ELR (cell line): ENCODE measurements at regions not wholly inside any gene's neighbourhood (a gene's known extent, or its start where the extent isn't known, plus 50 kb on each side); places are given as distances from the start of the nearest gene placed in this dataset.

Source experiments
- DNase-seq: peaks from one replicate; pipeline ENCODE4 v3.0.0-alpha.2; 2015; ENCODE audit warnings: low read depth

DNA sequence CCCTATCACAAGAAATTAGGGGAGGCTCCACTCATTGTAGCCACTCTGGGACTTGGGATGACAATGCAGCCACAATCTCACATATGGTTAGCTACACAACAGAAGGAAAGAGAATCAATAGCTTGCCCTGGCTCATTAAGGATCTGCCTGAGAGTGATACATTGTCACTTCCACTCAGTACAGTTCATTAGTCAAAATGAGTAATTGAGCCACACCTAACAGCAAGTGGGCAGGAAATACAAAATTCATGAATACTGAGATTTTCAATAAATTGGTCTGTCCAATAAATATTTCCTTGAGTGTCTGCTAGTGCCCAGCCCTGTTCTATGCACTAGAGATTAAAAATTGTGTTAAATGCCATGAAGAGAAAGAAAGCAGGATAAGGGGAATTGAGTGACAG lies 231.3 kb upstream of the NR4A3 start:
- DNase-seq = no peak

DNA sequence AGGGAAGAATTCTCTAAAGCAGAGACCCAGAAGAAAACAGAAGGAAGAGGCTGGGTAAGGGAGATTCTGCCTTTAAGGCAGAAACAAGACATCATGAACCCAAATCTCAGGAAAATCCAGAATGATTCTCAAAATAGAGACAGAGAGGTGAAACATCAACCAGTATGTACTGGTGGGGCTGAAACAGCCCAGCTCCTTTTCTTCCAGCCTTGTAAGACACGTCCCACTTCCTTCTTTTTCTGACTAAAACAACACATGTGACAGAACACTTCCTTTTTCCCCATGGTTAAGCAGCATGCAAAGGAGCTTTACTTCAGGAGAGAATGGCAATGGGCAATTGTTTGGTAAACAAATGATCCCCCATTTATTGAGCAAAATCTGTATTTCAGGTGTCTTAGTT lies 230.8 kb upstream of the NR4A3 start:
- no peak for DNase-seq

DNA sequence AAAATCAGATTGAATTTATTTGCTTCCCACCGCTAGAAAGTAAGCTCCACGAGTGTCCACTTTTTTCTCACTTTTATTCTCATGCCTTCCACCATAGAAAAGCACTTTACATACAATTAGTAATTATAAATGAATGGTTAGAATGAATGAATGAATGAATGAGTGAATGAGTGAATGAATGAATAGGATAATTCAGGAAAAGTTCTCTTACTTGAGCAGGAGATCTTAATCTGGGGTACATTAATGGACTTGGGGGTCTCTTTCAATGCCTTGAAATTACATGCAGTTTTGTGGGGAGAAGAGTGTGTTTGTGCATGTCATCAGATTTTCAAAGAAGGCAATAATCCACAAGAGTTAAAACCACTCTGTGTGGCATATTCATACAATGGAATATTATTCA lies 229.9 kb upstream of the NR4A3 start:
- no peak for DNase-seq

DNA sequence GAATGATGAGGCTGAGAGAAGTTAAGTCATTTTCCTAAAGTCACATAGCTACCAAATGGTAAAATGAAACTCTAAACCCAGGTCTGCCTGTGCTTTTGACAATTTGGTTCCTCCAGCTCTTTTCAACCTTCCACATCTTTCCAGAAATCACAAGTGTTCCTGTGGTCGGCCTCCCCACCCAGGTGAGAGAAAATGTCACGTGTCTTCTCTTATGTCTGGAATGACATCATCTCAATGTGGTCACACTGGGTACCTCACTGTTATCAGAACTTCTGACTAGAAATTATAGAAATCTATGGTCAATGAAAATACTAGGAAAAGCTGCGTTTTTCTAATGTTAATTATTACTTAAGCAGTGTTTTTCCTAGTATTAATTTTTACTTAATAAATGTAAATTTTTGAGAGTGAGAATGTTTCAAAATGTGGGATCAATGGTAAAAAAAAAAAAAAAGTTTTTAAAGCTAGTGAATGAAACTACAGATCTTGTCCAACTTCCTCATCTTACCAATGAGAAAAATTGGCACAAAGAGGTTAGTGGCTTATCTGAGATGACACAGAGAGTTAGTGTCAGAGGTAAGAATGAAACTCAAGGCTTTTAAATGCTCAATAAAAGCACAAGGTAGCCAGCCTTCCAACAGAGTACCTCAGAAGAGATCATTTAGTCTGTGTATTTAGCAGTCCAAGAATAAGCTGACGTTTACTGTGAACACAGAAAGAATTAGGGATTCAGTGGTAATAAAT lies 228.7 kb upstream of the NR4A3 start:
- no peak for DNase-seq

DNA sequence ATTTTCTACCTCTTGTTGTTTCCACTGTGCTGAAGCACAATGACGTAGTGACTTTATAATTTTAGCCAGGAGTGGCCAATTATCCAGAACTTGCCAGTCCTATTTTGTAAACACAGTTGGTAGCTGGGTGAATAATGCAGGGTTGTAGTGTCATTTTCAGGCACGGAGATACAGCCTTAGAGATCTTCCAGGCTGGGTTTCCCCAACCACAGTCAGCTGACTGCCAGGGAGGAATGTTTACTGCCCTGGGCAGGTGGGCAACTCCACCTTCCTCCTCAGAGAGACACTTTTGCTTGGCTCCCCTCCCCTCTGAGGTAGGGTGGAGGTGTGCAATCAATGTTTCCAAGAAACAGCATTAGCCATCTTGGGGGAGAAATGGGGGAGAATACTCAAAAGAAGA lies 228.1 kb upstream of the NR4A3 start:
- no peak for DNase-seq

DNA sequence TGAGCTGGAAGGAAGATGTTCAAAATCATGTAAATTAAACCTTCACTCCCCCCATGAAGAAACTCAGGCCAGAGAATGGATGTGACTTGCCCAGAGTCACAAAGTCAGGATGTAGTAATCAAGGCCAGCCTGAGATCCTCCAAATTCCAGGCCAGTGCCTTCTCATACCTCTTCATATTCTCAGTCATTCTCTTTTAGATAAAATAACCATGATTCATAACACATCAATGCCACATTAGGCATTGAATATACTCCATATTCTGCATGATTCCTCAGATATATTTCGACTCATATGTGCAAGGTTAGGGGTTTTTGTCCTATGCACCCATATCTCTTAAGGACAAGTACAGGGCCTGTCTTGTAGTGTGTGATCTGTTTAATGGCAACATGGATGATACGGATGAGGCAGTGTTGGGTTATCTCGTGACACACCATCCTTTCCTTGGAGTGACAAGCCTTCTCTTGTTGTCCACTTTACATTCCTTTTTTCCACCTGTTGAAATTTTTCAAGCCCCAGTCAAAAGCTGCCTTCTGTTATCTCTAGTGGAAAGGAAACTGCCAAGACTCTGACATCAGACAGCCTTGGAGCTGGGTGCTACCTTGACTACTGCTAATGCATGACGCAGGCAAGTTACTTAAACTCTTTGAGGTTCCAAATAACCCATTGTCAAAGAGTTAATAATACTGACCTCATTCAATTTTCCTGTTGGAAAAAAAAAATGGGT lies 227.5 kb upstream of the NR4A3 start:
- no peak for DNase-seq

DNA sequence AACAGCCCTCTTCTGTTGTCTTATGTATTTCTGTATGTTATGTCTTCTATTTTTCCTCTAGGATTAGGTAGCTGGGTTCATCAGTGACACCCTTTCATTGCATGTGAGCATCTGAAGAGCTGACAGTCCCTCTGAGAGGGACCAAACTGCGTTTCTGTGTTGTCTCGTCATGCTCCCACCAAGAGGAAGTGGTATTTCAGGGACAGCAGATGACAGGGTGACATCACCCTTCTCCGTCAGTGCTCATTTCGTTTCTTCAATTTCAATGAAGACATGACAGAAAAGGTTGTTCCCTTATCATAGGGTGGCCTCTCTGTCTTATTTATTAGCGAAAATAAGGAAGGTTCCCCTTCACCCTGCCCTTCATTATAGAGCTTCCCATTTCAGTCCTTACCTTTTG lies 225.9 kb upstream of the NR4A3 start:
- DNase-seq = no peak

DNA sequence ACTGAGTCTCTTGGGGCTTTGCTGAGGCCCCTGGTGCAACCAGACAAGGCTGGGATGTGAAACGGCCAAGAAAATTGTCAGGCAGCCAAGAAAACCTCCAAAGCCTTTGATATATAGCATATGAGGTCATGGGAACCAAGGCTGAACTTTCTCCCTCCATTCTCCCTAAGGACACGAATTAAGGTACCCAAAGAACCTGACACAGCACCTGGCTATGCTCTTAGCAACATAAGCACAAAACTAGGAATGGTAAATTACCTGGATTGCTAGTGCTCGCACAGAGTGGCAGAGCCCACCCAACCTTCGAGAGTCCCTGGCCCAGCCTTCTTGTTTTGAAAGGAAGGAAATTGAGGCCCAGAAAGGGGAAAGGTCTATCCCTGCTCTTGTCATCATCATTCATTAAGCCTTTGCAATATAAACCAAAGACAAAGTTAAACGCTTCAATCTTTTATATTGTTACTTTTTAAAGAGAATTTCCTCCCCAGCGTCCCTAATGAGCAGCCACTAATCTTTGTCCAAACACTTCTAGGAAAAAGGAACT lies 220.0 kb upstream of the NR4A3 start:
- DNase-seq = no peak

DNA sequence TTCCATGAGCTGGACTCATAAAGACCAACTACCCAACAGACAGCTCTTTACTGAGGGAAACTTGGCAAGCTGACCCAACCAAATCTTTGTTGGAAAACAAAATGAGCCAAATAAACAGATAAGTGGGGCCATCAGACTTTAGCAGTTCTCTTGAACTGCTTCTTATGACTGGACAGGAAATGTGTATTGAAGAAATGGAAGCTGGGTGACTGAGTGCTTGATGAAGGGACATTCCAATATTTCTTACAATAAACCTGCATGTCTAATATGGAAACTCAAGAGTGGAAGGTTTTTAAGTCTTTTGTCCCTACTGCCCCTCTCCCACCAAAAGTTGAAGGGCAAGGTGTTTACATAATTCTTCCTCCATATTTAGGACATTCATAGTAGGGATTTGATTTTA lies 218.8 kb upstream of the NR4A3 start:
- no peak for DNase-seq

DNA sequence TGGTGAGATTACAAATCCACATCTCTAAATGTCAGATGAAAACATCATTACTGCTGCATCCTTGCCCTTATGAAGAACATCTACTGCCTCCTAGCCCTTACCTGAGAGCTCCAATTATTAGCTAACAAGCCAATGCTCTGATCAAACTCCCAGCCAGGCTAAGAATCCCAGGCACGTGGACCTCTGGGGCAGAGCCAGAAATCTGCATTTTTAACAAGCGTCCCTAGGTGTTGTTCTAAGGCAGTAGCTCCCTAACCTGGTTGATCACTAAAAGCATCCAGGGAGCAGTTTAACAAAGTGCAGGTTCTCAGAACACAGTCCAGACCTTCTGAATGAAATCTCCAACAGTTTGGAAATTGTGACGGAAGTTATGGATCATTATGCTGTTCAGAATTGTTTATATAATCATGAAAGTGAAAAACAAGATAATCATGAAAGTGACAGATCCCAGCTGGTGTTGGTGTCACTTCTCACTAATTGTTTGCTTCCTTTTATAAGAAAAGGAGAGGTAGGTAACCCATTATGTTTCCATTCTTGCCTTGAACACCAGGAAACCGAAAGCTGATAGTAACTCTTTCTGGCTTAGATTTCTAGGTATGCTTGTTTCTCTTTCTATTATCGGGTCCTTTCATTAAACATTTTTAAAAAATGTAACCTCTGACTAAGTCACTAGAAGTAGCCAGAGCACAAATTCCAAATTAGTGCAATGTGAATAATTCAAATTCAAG lies 216.5 kb upstream of the NR4A3 start:
- DNase-seq = no peak

DNA sequence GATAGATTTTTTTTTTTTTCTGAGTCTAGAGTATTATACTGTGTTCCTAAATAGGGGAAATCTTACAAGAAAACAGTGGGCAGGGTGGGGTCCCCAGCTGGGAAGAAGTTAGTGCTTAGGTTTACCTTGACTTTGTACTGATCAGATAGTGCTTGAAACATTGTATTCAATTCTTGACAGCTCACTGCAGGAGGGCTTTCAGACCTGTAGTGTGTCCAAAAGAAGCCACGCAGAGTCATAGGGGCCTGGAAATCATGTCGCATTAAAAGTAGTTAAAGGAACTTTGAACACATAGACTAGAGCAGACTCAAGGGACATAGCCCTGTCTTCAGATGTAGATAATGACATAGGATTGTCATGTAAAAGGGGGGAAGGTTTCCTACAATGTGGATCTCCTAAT lies 215.4 kb upstream of the NR4A3 start:
- no peak for DNase-seq

DNA sequence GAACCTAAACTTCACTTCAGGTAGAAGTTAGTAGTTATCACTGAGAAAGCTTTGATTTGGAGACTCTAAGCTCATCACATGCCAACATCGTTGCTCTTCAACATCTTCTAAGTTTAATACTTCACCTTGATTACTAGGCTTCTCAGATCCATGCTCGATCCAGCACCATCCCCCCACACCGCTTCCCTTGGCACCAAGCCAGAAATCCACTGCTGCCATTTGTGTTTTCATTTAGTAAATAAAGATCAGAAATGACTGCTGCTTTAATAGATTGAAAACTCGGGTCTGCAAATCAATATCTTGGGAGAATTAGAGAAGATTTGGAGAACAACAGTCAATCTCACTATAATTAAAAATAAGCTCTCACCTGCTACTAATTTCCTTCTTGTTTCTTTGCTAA lies 214.7 kb upstream of the NR4A3 start:
- no peak for DNase-seq

DNA sequence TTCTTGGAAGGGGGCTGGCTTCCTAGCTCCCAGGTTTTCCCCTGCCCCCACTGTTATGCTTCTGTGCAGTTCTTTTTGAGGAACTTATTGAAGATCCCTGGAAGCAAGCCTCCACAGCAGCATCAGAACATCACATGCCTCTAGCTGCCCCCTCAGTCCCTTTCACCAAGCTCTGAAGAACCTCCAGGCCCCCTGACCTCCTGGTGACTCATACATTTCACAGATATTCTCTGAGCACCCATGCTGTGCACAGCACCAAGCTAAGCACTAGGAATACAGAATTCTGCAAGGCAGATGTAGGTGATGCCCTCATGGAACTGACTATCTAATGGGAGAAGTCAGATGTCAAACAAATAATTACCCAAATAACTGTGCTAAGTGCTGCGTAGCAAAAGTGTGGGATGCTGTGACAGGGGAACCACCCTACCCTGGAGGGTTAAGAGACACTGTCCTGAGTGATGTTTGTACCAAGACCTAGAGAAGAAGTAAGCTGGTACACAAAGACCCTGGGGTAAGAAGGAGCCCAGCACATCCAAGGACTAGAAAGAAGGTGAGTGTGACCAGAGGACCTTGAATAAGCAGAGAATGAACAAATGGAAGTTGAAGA lies 213.7 kb upstream of the NR4A3 start:
- peak; percentile 16 for DNase-seq

DNA sequence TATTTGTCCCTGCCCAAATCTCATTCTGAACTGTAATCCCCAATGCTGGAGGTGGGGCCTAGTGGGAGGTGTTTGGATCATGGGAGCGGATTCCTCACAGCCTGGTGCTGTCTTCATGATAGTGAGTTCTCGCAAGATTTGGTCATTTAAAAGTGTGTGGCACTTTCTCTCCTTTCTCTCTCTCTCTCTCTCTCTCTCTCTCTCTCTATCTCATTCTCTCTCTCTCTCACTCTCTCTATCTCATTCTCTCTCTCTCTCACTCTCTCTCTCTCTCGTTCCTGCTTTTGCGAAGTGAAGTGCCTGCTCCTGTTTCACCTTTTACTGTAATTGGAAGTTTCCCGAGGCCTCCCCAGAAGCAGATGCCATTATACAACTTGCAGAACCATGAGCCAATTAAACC lies 207.3 kb upstream of the NR4A3 start:
- DNase-seq = no peak

DNA sequence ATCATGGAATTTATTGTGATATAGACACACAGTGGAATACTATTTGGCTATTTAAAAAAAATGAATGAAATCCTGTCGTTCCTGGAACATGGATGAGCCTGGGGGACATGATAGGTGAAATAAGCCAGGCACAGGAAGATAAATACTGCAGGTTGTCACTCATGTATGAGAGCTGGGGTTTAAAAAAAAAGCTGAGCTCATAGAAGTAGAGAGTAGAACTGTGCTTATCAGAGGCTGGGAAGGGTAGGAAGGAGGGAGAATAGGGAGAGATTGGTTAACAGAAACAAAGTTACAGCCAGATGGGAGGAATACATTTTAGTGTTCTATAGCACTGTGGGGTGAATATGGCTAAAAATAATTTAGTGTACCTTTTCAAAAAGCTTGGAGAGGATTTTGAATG lies 200.6 kb upstream of the NR4A3 start:
- DNase-seq = no peak

DNA sequence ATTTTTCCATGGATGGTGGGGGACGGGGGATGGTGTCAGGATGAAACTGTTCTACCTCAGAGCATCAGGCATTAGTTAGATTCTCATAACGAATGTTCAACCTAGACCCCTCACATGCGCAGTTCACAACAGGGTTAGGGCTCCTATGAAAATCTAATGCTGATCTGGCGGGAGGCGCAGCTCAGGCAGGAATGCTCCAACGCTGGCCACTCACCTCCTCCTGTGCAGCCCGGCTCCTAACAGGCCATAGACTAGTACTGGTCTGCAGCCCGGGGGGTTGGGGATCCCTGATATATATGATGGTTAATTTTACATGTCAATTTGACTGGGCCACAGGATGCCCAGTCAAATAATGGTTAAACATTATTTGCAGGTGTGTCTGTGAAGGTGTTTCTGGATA lies 199.0 kb upstream of the NR4A3 start:
- no peak for DNase-seq

DNA sequence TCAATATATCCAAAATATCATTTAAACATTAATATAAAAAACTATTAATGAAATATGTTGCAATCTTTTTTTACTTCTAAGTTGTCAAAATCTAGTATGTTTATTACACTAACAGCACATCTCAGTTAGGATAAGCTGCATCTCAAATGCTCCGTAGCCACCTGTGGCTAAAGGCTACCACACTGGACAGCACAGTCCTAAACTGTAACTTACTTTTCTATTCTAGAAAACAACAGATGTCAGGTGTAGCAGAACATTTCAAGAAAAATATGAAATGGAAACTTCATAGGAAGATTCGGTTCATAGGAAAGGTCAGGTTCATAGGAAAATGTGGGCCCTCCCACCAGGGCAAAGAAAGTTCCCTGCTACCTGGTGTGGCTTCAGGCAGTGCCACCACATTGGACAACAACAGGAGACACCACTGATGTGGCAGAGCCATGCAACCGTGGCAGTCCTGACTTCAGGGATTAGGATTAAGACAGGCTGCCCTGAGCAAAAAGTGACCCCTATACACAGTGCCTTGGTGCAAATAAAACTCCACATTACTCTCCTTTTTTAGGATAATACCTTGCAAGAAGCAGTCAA lies 197.8 kb upstream of the NR4A3 start:
- DNase-seq = no peak

DNA sequence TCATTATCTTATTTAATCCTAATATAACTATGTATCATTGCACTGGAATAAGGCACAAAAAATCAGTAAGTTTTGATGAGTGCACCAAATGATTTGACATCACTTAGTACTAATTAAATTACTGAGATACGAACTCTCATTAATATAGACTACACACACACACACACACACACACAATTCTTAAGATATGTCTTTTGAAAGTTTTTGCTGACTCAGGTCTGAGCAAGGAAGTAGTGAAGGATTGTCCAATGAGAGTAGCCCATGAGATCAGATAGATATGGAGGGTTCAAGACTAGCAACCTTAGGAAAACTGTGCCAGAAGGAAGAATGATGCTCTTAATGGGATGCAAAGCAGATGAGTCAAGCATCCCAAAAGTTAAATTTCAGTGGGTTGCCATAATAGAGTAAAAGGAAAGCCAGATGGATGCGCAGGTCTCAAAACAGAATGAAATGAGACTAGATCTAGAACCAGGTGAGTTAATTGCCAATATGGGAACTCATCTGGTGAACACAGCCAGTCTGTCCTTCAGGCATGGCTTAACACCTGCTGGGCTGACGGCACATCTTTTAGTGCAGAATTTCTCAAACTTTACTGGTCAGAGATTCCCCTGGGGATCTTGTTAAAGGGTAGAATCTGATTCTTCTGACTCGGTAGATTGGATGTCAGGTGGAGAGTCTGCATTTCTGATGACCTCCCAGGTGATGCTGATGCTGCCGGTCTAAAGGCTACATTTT lies 197.0 kb upstream of the NR4A3 start:
- no peak for DNase-seq

DNA sequence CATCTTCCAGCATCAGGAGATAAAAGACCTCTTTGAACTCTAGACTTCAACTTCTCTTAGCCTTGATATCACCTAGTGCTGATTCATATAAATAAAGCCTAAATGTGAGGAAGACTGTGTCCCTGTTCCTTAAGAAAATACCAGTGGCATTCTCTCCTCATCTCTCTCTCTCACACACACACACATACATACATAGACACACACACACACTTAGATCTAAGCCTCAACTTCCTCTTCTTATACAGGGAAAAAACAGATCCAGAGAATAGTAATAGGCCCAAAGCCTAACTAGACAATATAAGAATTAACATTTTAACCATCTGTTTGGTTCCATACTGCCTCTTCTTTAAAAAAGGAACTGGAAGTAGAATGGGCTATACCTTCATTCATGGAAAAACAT lies 195.3 kb upstream of the NR4A3 start:
- DNase-seq = no peak

DNA sequence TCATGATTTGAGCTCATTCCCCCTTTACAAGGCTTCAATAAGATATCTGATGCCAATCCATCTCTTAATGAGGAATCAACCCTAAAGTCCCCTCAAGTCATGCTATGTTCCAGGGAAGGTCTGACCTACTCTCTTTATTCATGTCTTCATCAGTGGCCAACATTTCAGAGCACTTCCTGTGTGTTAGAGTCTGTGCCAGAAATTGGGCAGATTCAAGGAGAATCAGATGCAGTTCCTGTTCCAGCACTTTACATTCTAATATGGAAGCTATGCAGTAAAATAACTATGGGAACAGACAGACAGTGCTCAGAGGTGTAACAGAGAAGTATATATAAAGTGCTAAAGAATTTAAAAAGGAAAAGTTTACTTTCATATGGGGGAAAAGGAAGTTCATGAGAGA lies 193.4 kb upstream of the NR4A3 start:
- DNase-seq = no peak

DNA sequence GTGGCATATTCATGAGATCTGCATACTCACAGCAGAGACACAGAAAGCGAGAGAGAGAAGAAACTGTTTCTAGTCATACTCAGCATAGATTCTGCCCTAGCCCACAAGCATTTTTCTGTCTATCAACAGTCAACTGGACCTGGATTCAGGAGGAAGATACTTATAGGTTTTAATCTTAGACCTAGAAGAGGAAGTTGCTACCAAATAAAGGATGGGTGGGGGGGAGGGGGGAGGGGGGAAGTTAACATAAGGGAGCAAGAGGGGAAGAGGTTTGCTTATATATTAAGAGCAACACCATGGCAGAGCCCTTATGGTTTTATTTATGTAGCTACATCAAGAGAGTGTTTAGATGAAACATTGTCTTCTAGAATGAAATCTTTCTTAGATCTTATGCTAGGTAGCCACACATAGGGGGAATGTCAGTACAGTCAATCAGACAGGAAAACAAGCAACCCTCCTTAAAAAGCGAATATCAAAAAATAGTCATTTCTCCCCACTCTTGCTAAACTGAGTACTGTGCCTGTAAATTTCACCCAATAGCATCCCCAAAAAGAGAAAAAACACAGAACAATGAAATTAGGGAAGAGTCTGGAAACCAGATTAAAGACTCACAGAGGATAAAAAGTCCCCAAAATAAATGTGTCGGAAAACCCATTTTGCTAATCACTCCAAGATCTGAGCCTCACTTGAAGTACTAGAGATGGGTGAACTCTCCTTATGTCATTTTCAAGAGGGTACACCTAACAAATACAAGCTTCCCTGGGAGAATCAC lies 192.7 kb upstream of the NR4A3 start:
- no peak for DNase-seq
